Cardiac muscle cell (in vitro differentiated cells and primary cell): ENCODE measurements at regions not wholly inside any gene's neighbourhood (a gene's known extent, or its start where the extent isn't known, plus 50 kb on each side); places are given as distances from the start of the nearest gene placed in this dataset.
A peak's percentile ranks its signal among the peaks of the same experiment; 100 is the strongest.

Experiments used
- DNase-seq, 2 donors: peaks; one replicate each; pipeline versions ENCODE4 v3.0.0 to v3.0.0-alpha.2; 2010 to 2017; ENCODE audit warnings: low read depth in 1 of 2, low spot score in 1 of 2
- H3K27ac ChIP-seq: fragments of 200-600 bp; sonication (generic); 2 replicates; pipeline ENCODE4 v1.5.1; 2016
- H3K27me3 ChIP-seq: fragments of 200-600 bp; sonication (generic); 2 replicates; pipeline ENCODE4 v1.6.0; 2016; ENCODE audit warnings: control low read depth
- H3K36me3 ChIP-seq: fragments of 200-600 bp; sonication (generic); 2 replicates; pipeline ENCODE4 v1.5.1; 2016; ENCODE audit warnings: control low read depth
- H3K4me1 ChIP-seq: fragments of 200-600 bp; sonication (generic); 2 replicates; pipeline ENCODE4 v1.8.1; 2017; ENCODE audit warnings: low read depth, mild to moderate bottlenecking, mixed run types
- H3K4me3 ChIP-seq: fragments of 200-600 bp; sonication (generic); 2 replicates; pipeline ENCODE4 v1.5.1; 2016; ENCODE audit warnings: mild to moderate bottlenecking
- H3K9me3 ChIP-seq: fragments of 200-600 bp; sonication (generic); 2 replicates; pipeline ENCODE4 v1.5.1; 2017; ENCODE audit warnings: low read depth, mild to moderate bottlenecking, control low read depth
- TF ChIP-seq, protein P1 (sequence below): IDR thresholded peaks from 2 replicates; pipeline ENCODE4 v1.5.1; 2012; ENCODE audit warnings: low read depth, mild to moderate bottlenecking, low read length

DNA sequence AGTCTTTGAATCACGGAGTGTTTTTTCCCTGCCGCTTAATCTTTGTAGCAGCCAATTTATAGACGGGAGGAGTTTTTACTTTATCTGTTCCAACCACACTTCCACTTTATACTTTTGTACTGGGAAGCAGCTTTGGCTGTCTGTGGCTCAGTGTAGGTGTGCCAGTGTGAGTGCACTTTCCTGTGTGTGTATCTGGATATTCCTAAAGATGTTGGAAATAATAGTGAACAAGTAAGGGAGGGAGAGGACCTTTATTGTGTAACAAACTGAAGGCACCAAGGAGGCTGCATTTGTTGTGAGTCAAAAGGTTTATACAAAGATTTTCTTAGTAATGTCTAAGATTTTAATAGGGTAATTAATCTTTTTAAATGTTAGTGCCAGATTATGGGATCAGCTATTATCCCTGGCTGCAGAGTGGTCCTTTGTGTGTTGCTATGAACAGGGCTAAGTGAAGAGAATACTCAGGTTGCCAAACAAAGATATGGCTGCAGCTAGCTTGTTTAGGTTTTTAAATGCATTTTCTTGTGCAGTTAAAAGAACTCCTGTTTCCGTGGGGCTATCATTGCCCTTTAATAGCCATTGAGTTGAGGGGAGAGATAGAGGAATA, 226.3 kb downstream of the RNF144B start:
- Histone ChIP-seq H3K36me3 (no peaks in the 10 kb centered on the region), H3K4me3 (no peak overlapping the region), H3K4me1 (no peaks in the 10 kb centered on the region), H3K9me3 (no peaks in the 10 kb centered on the region), H3K27ac (no peak overlapping the region), H3K27me3 (no peaks in the 10 kb centered on the region)
- DNase-seq, result no peak
- TF ChIP-seq, protein P1, sequence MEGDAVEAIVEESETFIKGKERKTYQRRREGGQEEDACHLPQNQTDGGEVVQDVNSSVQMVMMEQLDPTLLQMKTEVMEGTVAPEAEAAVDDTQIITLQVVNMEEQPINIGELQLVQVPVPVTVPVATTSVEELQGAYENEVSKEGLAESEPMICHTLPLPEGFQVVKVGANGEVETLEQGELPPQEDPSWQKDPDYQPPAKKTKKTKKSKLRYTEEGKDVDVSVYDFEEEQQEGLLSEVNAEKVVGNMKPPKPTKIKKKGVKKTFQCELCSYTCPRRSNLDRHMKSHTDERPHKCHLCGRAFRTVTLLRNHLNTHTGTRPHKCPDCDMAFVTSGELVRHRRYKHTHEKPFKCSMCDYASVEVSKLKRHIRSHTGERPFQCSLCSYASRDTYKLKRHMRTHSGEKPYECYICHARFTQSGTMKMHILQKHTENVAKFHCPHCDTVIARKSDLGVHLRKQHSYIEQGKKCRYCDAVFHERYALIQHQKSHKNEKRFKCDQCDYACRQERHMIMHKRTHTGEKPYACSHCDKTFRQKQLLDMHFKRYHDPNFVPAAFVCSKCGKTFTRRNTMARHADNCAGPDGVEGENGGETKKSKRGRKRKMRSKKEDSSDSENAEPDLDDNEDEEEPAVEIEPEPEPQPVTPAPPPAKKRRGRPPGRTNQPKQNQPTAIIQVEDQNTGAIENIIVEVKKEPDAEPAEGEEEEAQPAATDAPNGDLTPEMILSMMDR, result no peak

DNA sequence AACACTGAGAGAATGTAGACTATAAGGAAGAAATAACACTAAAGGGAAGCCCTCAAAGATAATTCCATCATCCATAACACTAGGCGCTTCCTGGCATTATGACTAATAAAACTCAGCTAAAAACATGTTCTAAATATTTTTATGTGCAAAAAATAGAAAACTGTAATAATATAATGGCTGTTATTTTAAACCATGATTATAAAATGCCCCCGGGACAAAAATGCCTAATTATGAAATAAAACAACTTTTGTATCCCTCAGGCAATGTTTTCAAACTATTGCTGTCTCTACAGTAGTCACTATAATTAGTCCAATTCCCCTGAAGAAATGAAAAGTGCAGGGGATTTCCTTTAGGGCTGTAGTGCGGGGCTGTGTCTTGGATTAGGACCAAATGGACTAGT, 242.4 kb downstream of the RNF144B start:
- Histone ChIP-seq H3K4me1 (no peaks in the 10 kb centered on the region), H3K9me3 (no peaks in the 10 kb centered on the region), H3K36me3 (no peaks in the 10 kb centered on the region), H3K27ac (no peak overlapping the region), H3K4me3 (no peak overlapping the region), H3K27me3 (no peaks in the 10 kb centered on the region)
- TF ChIP-seq, protein P1, result no peak
- DNase-seq, result no peak

DNA sequence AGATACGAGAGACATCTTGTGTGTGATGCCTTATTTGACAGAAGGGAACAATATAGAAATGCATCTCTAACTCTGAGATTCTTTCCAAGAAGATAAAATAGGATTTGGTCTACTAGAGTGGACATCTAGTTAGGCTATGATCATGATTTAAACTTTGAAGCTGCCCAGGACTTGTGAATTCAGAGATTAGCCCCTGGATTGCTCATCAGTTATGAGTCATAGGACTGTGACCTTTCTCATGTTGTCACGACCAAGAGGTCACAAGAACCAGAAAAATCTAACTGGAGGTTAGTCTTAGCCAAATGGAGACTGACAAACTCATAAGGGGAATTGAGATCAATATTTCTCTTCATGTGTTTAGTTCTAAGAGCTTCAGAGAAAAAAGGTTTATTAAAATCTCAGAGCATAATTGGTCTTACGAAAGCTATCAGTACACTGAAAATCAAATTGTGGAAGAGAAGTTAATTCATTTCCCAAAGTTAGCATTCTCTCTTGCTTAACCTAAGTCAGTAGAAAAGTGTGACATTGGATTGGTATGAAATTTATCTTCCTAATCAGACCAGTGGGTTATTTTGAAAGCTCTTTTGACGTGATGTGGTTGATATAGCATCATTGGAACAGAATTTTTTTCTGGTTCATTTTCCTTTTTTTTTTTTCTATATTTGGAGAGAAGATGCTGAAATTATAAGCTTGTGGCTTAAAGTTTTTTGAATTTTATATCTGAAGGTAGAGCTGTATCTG, 245.7 kb downstream of the RNF144B start:
- TF ChIP-seq, protein P1, result no peak
- no peak overlapping the region for H3K27ac ChIP-seq
- no peaks in the 10 kb centered on the region for H3K9me3 ChIP-seq
- H3K4me1 ChIP-seq, result peaks cover under 1% of the 10 kb centered on the region
- no peak overlapping the region for H3K4me3 ChIP-seq
- no peaks in the 10 kb centered on the region for H3K36me3 ChIP-seq
- no peaks in the 10 kb centered on the region for H3K27me3 ChIP-seq
- peak in 1 of 2 donors; percentile 52 for DNase-seq

DNA sequence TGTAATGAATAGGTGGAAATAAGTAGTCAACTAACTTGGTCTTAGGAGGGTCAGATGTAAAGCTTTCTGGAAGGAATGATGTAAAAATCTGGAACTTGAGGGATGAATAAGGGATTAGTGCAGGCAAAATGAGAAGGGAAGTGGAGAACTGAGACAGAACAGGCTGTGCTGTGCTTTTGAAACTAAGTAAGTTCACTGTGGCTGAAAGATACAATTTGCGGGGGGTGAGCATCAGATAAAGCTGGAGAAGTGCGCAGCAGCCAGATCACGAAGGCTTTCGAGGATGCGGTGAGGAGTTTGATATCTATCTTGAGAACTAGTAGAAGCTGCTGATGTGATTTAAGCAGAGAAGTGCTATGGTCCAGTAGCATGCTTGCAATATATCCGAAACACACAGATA, 247.8 kb downstream of the RNF144B start:
- Histone ChIP-seq H3K27me3 (no peaks in the 10 kb centered on the region), H3K4me1 (peaks cover 3% of the 10 kb centered on the region), H3K9me3 (no peaks in the 10 kb centered on the region), H3K36me3 (no peaks in the 10 kb centered on the region), H3K4me3 (no peak overlapping the region), H3K27ac (no peak overlapping the region)
- peak in 1 of 2 donors; percentile 3 for DNase-seq
- TF ChIP-seq, protein P1, result no peak

DNA sequence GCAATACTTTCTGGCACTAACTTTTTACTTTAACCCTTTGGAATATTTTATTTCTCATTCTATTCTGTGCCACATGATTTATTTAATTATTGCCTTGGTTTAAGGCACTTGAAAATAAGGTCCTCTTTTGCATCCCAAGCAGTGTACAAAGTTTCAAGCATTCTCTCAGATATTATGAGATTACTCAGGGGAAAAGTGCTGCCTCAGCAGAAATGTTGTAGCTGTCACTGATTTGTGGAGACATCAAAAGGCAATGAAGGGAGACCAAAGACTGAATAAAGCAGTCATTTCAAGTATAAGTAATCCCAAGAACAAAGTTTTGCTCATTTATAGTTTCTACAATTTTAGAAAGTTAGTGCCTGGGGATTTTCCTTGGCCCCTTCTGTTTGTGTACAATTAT, 253.0 kb downstream of the RNF144B start:
- no peaks in the 10 kb centered on the region for H3K9me3 ChIP-seq
- no peak overlapping the region for H3K4me3 ChIP-seq
- TF ChIP-seq, protein P1, result no peak
- no peaks in the 10 kb centered on the region for H3K36me3 ChIP-seq
- H3K27ac ChIP-seq, result no peak overlapping the region
- DNase-seq, result no peak
- H3K27me3 ChIP-seq, result no peaks in the 10 kb centered on the region
- H3K4me1 ChIP-seq, result peaks cover 3% of the 10 kb centered on the region
